ENCODE measurements at regions not wholly inside any gene's neighbourhood (a gene's known extent, or its start where the extent isn't known, plus 50 kb on each side); places are given as distances from the start of the nearest gene placed in this dataset.
"Not testable (repeated sequence)": the region's sequence is repeated elsewhere in the genome, so short reads cannot be mapped to it uniquely, and the experiment has no call there.

- DNase-seq = no peak
These were observed 99.2 kb upstream of the PALMD start for GRCh38 chr1:99546432-99547416.

- DNase-seq = peak; percentile 61
These were observed 96.8 kb upstream of the PALMD start for GRCh38 chr1:99548943-99549605.

DNA sequence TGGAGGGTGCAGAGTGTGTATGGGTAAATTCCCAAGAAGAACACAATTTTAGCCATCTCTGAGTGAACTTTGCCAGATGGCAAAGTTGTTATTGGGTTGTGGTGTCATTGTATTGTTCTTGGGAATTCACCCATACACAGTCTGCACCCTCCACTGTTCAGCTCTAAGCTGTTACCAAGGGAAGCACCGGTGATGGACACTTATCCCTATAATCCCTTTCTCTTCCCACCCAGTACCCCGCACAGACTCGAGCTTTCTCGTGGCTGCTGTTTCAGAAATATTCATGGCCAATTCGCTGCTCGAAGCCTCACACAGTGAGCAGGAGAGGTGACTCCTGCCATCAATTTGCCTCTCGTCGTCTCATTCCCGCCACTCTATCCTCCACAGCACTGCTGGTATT is 95.7 kb upstream of the PALMD start:
- no peak for DNase-seq

GRCh38 chr1:99551812-99552614 is 93.9 kb upstream of the PALMD start:
- no peak for DNase-seq

- DNase-seq = no peak
These were observed 92.6 kb upstream of the PALMD start for GRCh38 chr1:99553301-99553700.

DNA sequence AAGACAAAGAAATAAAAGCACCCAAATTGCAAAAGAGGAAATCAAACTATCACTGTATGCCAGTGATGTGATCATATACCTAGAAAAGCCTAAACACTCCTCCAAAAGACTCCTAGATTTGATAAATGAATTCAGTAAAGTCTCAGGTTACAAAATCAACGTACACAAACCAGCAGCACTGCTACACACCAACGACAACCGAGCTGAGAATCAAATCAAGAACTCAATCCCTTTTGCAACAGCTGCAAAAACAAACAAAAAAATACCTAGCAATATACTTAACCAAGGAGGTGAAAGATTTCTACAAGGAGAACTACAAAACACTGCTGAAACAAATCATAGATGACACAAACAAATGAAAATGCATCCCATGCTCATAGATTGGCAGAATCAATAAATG is 92.1 kb upstream of the PALMD start:
- DNase-seq = not testable (repeated sequence)

DNA sequence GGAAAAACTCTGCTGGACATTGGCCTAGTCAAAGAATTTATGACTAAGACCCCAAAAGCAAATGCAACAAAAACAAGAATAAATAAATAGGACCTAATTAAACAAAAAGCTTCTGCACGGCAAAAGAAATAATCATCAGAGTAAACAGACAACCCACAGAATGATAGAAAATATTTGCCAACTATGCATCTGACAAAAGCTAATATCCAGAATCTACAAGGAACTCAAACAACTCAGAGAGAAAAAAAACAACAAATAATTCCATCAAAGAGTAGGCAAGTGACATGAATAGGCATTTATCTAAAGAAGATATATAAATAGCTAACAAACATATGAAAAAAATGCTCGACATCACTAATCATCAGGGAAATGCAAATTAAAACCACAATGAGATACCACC is 91.2 kb upstream of the PALMD start:
- DNase-seq = no peak

DNA sequence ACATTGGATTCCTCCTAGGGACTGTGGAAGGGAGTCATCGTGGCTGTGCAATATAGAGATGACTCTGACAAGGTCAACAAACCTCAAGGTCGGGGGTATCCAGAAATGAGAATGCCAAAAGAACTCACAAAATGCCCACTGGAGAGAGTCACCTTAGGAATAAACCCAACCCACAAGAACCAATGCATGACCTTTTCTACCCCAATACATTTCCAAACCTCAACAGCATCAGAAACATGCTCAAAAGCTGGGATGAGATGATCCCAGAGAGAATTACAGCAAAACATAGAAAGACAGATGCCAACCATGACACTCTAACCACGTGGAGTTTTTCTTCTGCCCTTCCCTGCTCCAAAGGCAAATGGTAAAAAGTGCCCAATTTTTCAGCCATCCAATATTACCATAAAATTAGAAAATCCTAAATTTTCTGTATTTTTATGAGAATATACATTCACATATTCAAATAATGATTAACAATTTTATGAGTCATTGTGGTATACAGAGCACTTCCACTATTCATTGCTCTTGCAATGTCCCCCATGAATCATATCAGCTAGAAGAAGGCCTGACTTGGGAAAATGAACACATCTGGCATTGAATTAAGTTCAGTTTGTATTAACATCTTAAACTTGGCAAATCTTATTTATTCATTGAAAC is 88.2 kb upstream of the PALMD start:
- DNase-seq = no peak

DNA sequence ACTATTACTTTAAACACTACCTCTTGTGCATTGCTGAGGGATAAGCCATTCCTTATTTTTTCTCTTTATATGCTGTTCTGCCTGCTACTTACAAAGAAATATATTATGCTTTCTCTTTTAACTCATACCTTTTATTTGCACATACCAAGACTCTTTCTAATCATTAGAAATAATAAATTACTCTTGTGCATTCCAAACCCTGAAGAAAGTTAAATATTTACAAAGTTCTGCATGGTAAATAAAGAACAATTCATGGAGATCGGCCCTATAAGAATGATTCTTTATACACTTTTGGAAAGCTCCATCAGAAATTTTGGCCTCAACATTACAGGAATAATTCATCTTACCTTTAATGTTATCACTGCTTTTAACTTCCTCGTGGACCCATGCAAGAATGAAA is 86.7 kb upstream of the PALMD start:
- no peak for DNase-seq

DNA sequence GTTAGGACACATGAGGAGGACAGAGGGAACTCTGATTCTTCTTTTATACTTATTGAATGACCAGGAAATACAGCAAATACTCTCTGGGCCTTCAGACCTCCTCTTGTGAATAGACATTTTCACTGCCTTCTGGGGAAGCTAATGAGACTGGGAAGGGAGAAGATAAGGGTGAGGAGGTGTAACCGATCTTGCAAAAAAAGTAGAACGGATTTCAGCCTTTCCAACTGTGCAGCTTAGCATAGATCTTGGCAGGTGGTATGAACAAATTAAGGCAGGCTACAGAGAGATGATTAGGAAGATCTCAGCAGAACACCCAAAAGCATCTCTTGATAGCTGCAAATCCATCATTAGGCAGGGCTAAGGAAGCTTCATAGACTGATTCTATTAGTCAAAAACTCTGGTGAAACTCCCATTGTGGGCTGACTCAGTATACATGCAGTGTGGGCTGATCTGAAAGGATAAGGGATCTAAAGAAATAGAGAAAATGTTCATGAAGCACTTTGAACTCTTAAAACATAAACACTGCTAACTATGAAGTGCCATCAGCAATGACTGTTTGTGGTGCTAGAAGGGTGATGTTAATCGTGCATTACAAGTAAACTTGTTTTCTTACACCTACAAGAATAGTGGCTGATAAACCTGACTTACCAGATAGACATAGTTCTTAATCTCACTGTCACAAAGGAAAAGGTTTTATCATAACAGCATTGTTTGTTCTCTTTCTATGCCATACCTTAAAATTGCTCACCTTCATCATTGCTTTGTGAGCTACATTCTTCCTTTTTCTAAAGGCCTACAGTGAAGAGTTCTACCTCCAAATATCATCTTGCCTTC is 85.5 kb upstream of the PALMD start:
- DNase-seq = no peak

- DNase-seq = no peak
These were observed 84.0 kb upstream of the PALMD start for GRCh38 chr1:99561952-99562351.

DNA sequence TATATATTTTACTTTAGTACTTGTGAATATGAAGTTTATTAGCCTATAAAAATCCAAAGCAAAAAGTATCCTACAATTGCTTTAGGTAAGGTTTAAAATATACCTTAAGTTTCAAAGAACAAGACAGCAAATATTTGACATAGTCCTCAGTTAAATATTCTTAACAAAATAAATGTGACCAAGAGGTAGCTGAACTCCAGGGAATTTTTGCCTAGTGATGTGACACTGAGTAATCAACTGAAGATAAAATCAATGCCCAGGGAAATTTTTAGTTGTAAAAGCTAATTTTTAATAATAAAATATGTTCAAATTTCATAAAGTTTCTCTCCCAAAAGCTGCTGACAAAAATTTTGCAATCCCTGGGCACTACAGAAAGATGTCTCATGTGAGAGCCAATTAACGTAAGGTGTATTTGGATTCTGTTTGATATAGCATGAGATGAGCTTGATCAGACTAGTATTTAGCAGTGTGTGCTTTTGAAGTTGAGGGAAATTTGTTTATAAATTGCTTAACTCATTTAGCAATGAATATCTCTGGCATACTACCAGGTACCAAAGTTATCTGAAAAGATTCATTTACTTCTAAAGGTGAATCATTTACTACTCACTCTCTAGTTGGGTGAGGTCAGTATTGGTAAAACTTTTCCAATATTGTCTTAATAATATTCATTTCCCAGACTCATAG is 80.2 kb upstream of the PALMD start:
- no peak for DNase-seq

- no peak for DNase-seq
These were observed 79.5 kb upstream of the PALMD start for GRCh38 chr1:99566290-99567021.

DNA sequence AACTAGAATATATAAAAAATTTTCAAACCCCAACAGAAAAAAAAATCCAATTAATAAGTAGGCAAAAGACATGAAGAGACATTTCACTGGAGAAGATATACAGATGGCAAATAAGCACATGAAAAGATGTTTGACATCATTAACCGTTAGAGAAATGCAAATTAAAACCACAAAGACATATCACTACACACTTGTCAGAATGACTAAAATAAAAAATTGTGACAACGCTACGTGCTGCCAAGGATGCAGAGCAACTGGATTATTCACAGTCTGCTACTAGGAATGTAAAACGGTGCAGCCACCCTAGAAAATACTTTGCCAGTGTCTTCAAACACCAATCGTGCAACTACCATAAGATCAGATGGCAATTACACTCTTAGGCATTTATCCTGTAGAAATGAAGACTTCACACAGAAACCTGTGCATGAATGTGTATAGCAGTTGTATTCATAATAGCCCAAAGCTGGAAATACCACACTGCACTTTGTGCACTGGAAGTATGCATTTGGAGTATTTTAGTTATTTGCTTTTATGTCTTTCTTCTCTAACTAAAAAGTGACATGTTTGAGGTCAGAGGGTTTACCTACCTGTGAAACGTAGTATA is 75.3 kb upstream of the PALMD start:
- peak; percentile 13 for DNase-seq

- no peak for DNase-seq
These were observed 74.7 kb upstream of the PALMD start for GRCh38 chr1:99571092-99571734.

- DNase-seq = peak; percentile 13
These were observed 72.3 kb upstream of the PALMD start for GRCh38 chr1:99573431-99574217.

GRCh38 chr1:99577313-99577712 is 68.6 kb upstream of the PALMD start:
- peak; percentile 10 for DNase-seq

GRCh38 chr1:99579691-99580172 is 66.2 kb upstream of the PALMD start:
- no peak for DNase-seq

DNA sequence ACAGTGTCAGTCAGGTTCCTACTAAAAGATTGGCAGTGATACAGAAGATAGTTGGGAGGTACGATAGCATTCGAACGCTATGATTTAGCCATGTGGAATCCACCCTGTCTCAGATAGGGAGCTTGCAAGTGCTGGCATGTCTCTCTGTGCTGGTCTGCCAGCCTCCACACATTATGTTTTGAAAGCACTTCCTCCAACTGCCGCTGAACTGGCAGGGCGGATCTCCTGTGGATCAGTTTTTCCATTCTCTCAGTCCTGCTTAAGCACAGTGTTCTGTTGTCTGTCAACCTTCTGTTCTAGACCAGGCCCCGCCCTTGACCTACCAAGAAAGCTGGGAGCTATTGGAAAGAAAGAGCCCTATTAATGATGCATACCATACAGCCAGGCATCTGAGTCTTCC is 65.5 kb upstream of the PALMD start:
- DNase-seq = peak; percentile 29
